ENCODE measurements at regions not wholly inside any gene's neighbourhood (a gene's known extent, or its start where the extent isn't known, plus 50 kb on each side); places are given as distances from the start of the nearest gene placed in this dataset.
A peak's percentile ranks its signal among the peaks of the same experiment; 100 is the strongest.

GRCh38 chr7:22596763-22597400 lies 96.9 kb upstream of the STEAP1B start:
- Mint-ChIP-seq H3K27me3 (ENCODE audit: low read depth) (peaks cover 4% of the 10 kb centered on the region), H3K27ac (ENCODE audit: unreplicated experiment) (no peak overlapping the region), H3K4me1 (ENCODE audit: low read depth) (peaks cover 2% of the 10 kb centered on the region), H3K36me3 (ENCODE audit: low read depth) (peaks cover 2% of the 10 kb centered on the region), H3K9me3 (ENCODE audit: low read depth) (peaks cover 2% of the 10 kb centered on the region), H3K4me3 (ENCODE audit: unreplicated experiment) (no peak overlapping the region)
- TF ChIP-seq CTCF (IDR thresholded peaks at IDR 0.05), result no peak
- no peak for DNase-seq (ENCODE audit: low spot score)

GRCh38 chr7:22594020-22594419 lies 94.0 kb upstream of the STEAP1B start:
- H3K4me3 Mint-ChIP-seq (ENCODE audit: unreplicated experiment), result no peak overlapping the region
- H3K9me3 Mint-ChIP-seq (ENCODE audit: low read depth), result peaks cover 2% of the 10 kb centered on the region
- H3K36me3 Mint-ChIP-seq (ENCODE audit: low read depth), result peaks cover 2% of the 10 kb centered on the region
- peaks cover 25% of the 10 kb centered on the region for H3K4me1 Mint-ChIP-seq (ENCODE audit: low read depth)
- TF ChIP-seq CTCF (IDR thresholded peaks at IDR 0.05), result no peak
- no peak overlapping the region for H3K27ac Mint-ChIP-seq (ENCODE audit: unreplicated experiment)
- no peak for DNase-seq (ENCODE audit: low spot score)
- peaks cover 4% of the 10 kb centered on the region for H3K27me3 Mint-ChIP-seq (ENCODE audit: low read depth)

GRCh38 chr7:22591271-22591670 lies 91.3 kb upstream of the STEAP1B start:
- H3K36me3 Mint-ChIP-seq (ENCODE audit: low read depth), result peaks cover 2% of the 10 kb centered on the region

GRCh38 chr7:22589641-22590201 lies 89.7 kb upstream of the STEAP1B start:
- peaks cover 59% of the 10 kb centered on the region for H3K4me1 Mint-ChIP-seq (ENCODE audit: low read depth)
- H3K36me3 Mint-ChIP-seq (ENCODE audit: low read depth), result no peaks in the 10 kb centered on the region
- peak overlapping the region; percentile 45 for H3K4me3 Mint-ChIP-seq (ENCODE audit: unreplicated experiment)
- H3K27ac Mint-ChIP-seq (ENCODE audit: unreplicated experiment), result peak overlapping the region; percentile 91
- DNase-seq (ENCODE audit: low spot score), result no peak
- H3K9me3 Mint-ChIP-seq (ENCODE audit: low read depth), result peaks cover 1% of the 10 kb centered on the region
- TF ChIP-seq CTCF (IDR thresholded peaks at IDR 0.05), result peak; percentile 8
- peaks cover 2% of the 10 kb centered on the region for H3K27me3 Mint-ChIP-seq (ENCODE audit: low read depth)

More at GRCh38 chr7:22591271-22591670, 91.3 kb upstream of the STEAP1B start:
- no peak overlapping the region for H3K4me3 Mint-ChIP-seq (ENCODE audit: unreplicated experiment)
- peaks cover 53% of the 10 kb centered on the region for H3K4me1 Mint-ChIP-seq (ENCODE audit: low read depth)
- H3K27ac Mint-ChIP-seq (ENCODE audit: unreplicated experiment), result no peak overlapping the region
- no peak for DNase-seq (ENCODE audit: low spot score)
- peaks cover 4% of the 10 kb centered on the region for H3K27me3 Mint-ChIP-seq (ENCODE audit: low read depth)
- peaks cover 2% of the 10 kb centered on the region for H3K9me3 Mint-ChIP-seq (ENCODE audit: low read depth)
- no peak for TF ChIP-seq CTCF (IDR thresholded peaks at IDR 0.05)

- Mint-ChIP-seq H3K27me3 (ENCODE audit: low read depth) (peaks cover 2% of the 10 kb centered on the region), H3K4me3 (ENCODE audit: unreplicated experiment) (no peak overlapping the region), H3K36me3 (ENCODE audit: low read depth) (no peaks in the 10 kb centered on the region), H3K4me1 (ENCODE audit: low read depth) (peaks cover 71% of the 10 kb centered on the region), H3K27ac (ENCODE audit: unreplicated experiment) (peak overlapping the region; percentile 13), H3K9me3 (ENCODE audit: low read depth) (no peaks in the 10 kb centered on the region)
- DNase-seq (ENCODE audit: low spot score), result no peak
- TF ChIP-seq CTCF (IDR thresholded peaks at IDR 0.05), result no peak
Observed at GRCh38 chr7:22588351-22588750, 88.4 kb upstream of the STEAP1B start.

Data from chondrocyte (in vitro differentiated cells).